GM18867 (cell line): ENCODE measurements at regions not wholly inside any gene's neighbourhood (a gene's known extent, or its start where the extent isn't known, plus 50 kb on each side); places are given as distances from the start of the nearest gene placed in this dataset.
"Not testable (repeated sequence)": the region's sequence is repeated elsewhere in the genome, so short reads cannot be mapped to it uniquely, and the experiment has no call there.

ENCODE experiments used
- ATAC-seq: cut with Tn5 transposase; IDR thresholded peaks from one replicate; pipeline ENCODE4 v1.9.1; 2021; ENCODE audit warnings: mild to moderate bottlenecking, moderate library complexity; ENCODE audit not compliant: unreplicated experiment

GRCh38 chr11:43168241-43168640 lies 143.6 kb upstream of the API5 start:
- not testable (repeated sequence) for ATAC-seq

- ATAC-seq = no peak
These were observed 139.3 kb upstream of the API5 start for GRCh38 chr11:43172477-43172876.

- ATAC-seq = no peak
These were observed 133.8 kb upstream of the API5 start for GRCh38 chr11:43177975-43178374.

GRCh38 chr11:43194459-43194858 lies 117.3 kb upstream of the API5 start:
- ATAC-seq = not testable (repeated sequence)

GRCh38 chr11:43197379-43197778 lies 114.4 kb upstream of the API5 start:
- no peak for ATAC-seq

GRCh38 chr11:43200031-43200430 lies 111.8 kb upstream of the API5 start:
- ATAC-seq = no peak

GRCh38 chr11:43212279-43212678 lies 99.5 kb upstream of the API5 start:
- no peak for ATAC-seq

GRCh38 chr11:43214471-43214870 lies 97.3 kb upstream of the API5 start:
- ATAC-seq = no peak

GRCh38 chr11:43217849-43218248 lies 93.9 kb upstream of the API5 start:
- no peak for ATAC-seq

- ATAC-seq = no peak
These were observed 89.6 kb upstream of the API5 start for GRCh38 chr11:43222215-43222614.

- ATAC-seq = no peak
These were observed 88.8 kb upstream of the API5 start for GRCh38 chr11:43223026-43223425.

- no peak for ATAC-seq
These were observed 76.9 kb upstream of the API5 start for GRCh38 chr11:43234881-43235280.

GRCh38 chr11:43238341-43238740 lies 73.5 kb upstream of the API5 start:
- ATAC-seq = no peak

GRCh38 chr11:43239791-43240190 lies 72.0 kb upstream of the API5 start:
- no peak for ATAC-seq

GRCh38 chr11:43242401-43242800 lies 69.4 kb upstream of the API5 start:
- no peak for ATAC-seq

GRCh38 chr11:43243927-43244326 lies 67.9 kb upstream of the API5 start:
- ATAC-seq = no peak

GRCh38 chr11:43245466-43245865 lies 66.3 kb upstream of the API5 start:
- ATAC-seq = no peak

GRCh38 chr11:43250309-43250708 lies 61.5 kb upstream of the API5 start:
- ATAC-seq = no peak

GRCh38 chr11:43261775-43262174 lies 50.0 kb upstream of the API5 start:
- ATAC-seq = no peak
